MM.1S (cell line): ENCODE measurements at regions not wholly inside any gene's neighbourhood (a gene's known extent, or its start where the extent isn't known, plus 50 kb on each side); places are given as distances from the start of the nearest gene placed in this dataset.

ENCODE experiments used
- DNase-seq: peaks from one replicate; pipeline ENCODE4 v3.0.0-alpha.2; 2015
- H2AFZ ChIP-seq: fragments of 300-600 bp; sonication (generic); 2 replicates; pipeline ENCODE4 v1.6.0; 2016; ENCODE audit warnings: antibody characterized with exemption, low read length
- H3F3A ChIP-seq: fragments of 300-600 bp; sonication (generic); 2 replicates; pipeline ENCODE4 v1.6.1; 2016; ENCODE audit warnings: mild to moderate bottlenecking, antibody characterized with exemption, low read length, moderate library complexity, mixed read lengths; ENCODE audit not compliant: insufficient read depth
- H3K27ac ChIP-seq: fragments of 300-600 bp; sonication (generic); 2 replicates; pipeline ENCODE4 v1.5.1; 2016; ENCODE audit warnings: mild to moderate bottlenecking, low read length
- H3K27me3 ChIP-seq: fragments of 300-600 bp; sonication (generic); replicated peaks from 2 replicates; pipeline ENCODE4 v1.6.0; 2016; ENCODE audit warnings: low read length; ENCODE audit not compliant: insufficient read depth
- H3K36me3 ChIP-seq: fragments of 300-600 bp; sonication (generic); replicated peaks from 2 replicates; pipeline ENCODE4 v1.6.1; 2016; ENCODE audit warnings: mild to moderate bottlenecking, low read length, mixed read lengths; ENCODE audit not compliant: insufficient read depth
- H3K4me1 ChIP-seq: fragments of 300-600 bp; sonication (generic); 2 replicates; pipeline ENCODE4 v1.6.1; 2016; ENCODE audit warnings: low read length, mixed read lengths
- H3K4me2 ChIP-seq: fragments of 300-600 bp; sonication (generic); 2 replicates; pipeline ENCODE4 v1.6.0; 2016; ENCODE audit warnings: low read depth, low read length
- H3K4me3 ChIP-seq: fragments of 300-600 bp; sonication (generic); 2 replicates; pipeline ENCODE4 v1.5.1; 2016; ENCODE audit warnings: low read length, mixed read lengths
- H3K79me2 ChIP-seq: fragments of 300-600 bp; sonication (generic); 2 replicates; pipeline ENCODE4 v1.6.1; 2016; ENCODE audit warnings: mixed run types, low read length, mixed read lengths
- H3K9ac ChIP-seq: fragments of 300-600 bp; sonication (generic); 2 replicates; pipeline ENCODE4 v1.6.1; 2016; ENCODE audit warnings: low read length, mixed read lengths
- H3K9me2 ChIP-seq: fragments of 300-600 bp; sonication (generic); replicated peaks from 2 replicates; pipeline ENCODE4 v1.6.1; 2016; ENCODE audit warnings: mild to moderate bottlenecking, low read length, mixed read lengths; ENCODE audit not compliant: insufficient read depth
- H3K9me3 ChIP-seq: fragments of 300-600 bp; sonication (generic); replicated peaks from 2 replicates; pipeline ENCODE4 v1.6.1; 2016; ENCODE audit warnings: mild to moderate bottlenecking, low read length, mixed read lengths; ENCODE audit not compliant: insufficient read depth
- H4K20me1 ChIP-seq: fragments of 300-600 bp; sonication (generic); 2 replicates; pipeline ENCODE4 v1.6.1; 2016; ENCODE audit warnings: mild to moderate bottlenecking, low read length, moderate library complexity, mixed read lengths; ENCODE audit not compliant: insufficient read depth
- EZH2 ChIP-seq: fragments of 300-600 bp; sonication (generic); optimal IDR thresholded peaks from 2 replicates; pipeline ENCODE3; 2017; ENCODE audit warnings: low read depth, mild to moderate bottlenecking, antibody characterized with exemption, low read length, mixed read lengths
- EZH2phosphoT487 ChIP-seq: fragments of 300-600 bp; sonication (generic); IDR thresholded peaks from 2 replicates; pipeline ENCODE4 v1.6.1; 2018; ENCODE audit warnings: antibody characterized with exemption, low read length
- TF ChIP-seq, protein P1 (sequence below): fragments of 300-600 bp; sonication (generic); IDR thresholded peaks from 2 replicates; pipeline ENCODE4 v1.5.1; 2016; ENCODE audit warnings: antibody characterized with exemption, low read length, mixed read lengths

DNA sequence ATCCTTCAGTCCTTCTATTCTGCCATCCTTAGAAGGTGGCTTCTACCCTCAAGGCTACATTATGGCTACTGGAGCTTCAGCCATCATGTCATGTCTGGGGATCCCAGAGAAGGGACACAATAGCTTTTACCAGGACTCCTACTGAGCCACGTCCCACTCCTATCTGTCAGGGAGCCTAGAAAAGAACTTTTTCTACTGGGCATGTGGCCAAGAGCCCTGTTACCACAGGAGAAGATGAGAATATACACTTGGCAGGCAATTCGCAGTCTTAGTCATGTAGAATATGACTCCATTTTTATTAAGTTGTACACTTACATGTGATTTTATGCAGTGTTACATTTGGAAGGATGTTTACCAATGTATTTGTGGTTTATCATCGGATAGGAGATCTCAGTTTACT, 64.6 kb upstream of the KCNMA1 start:
- no peaks in the 10 kb centered on the region for H3K79me2 ChIP-seq
- no peak overlapping the region for H2AFZ ChIP-seq
- no peaks in the 10 kb centered on the region for H3K4me1 ChIP-seq
- no peak overlapping the region for H3K27ac ChIP-seq
- H3K9me2 ChIP-seq = no peaks in the 10 kb centered on the region
- DNase-seq = no peak
- no peaks in the 10 kb centered on the region for H4K20me1 ChIP-seq
- H3K36me3 ChIP-seq = no peaks in the 10 kb centered on the region
- no peaks in the 10 kb centered on the region for H3K9me3 ChIP-seq
- H3K9ac ChIP-seq = no peak overlapping the region
- no peak overlapping the region for H3K4me3 ChIP-seq
- no peaks in the 10 kb centered on the region for H3F3A ChIP-seq
- TF ChIP-seq EZH2phosphoT487 = no peak
- H3K27me3 ChIP-seq = no peaks in the 10 kb centered on the region
- no peak overlapping the region for H3K4me2 ChIP-seq

DNA sequence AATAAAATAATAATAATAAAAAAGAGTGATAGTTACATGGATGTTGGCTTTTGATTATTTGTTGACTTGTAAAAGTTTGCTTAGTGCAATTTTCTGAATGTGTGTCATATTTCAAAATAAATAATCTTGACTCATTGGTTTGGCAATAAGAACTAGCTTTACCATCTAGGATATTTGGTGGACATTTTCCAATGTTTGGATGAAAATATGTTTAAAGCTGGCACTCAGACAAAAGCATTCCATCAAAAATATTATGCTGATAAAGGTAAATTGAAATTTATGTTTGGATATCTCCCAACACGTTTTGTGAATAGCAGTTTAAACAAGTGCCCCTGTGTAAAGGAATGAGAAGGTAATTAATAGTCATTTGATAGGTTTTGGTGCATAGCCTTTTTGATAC, 62.5 kb upstream of the KCNMA1 start:
- Histone ChIP-seq H4K20me1 (no peaks in the 10 kb centered on the region), H3K27ac (no peak overlapping the region), H3F3A (no peaks in the 10 kb centered on the region), H3K4me3 (no peak overlapping the region), H3K4me2 (no peak overlapping the region), H2AFZ (no peak overlapping the region), H3K4me1 (no peaks in the 10 kb centered on the region), H3K36me3 (no peaks in the 10 kb centered on the region), H3K9ac (no peak overlapping the region), H3K79me2 (no peaks in the 10 kb centered on the region), H3K9me2 (no peaks in the 10 kb centered on the region), H3K9me3 (no peaks in the 10 kb centered on the region), H3K27me3 (no peaks in the 10 kb centered on the region)
- no peak for TF ChIP-seq EZH2
- TF ChIP-seq, protein P1, sequence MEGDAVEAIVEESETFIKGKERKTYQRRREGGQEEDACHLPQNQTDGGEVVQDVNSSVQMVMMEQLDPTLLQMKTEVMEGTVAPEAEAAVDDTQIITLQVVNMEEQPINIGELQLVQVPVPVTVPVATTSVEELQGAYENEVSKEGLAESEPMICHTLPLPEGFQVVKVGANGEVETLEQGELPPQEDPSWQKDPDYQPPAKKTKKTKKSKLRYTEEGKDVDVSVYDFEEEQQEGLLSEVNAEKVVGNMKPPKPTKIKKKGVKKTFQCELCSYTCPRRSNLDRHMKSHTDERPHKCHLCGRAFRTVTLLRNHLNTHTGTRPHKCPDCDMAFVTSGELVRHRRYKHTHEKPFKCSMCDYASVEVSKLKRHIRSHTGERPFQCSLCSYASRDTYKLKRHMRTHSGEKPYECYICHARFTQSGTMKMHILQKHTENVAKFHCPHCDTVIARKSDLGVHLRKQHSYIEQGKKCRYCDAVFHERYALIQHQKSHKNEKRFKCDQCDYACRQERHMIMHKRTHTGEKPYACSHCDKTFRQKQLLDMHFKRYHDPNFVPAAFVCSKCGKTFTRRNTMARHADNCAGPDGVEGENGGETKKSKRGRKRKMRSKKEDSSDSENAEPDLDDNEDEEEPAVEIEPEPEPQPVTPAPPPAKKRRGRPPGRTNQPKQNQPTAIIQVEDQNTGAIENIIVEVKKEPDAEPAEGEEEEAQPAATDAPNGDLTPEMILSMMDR = no peak
- TF ChIP-seq EZH2phosphoT487 = no peak
- DNase-seq = no peak

DNA sequence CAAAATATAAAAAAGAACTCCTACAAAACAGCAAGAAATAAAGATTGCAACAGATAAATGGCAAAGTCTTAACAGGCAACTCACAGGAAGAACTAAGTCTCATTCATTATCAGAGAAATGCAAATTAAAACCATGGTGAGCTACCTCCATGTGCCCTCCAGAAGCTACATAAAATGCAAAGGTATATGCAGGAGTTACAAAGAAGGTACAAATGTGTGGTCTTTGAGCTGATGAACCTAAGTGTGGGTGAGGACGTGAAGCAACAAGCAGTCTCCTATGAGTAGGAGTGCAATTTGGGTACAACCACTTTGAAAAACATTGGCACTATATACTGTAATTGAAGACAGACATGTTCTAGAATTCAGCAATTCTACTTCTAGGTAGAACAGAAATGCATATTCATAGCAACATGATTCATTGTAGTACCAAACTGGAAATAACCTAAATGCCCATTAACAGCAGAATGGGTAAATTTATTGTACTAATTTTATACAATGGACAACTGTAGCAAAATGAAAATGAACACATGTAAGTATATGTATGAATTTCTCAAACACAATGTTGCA, 61.6 kb upstream of the KCNMA1 start:
- Histone ChIP-seq H3F3A (no peaks in the 10 kb centered on the region), H3K9ac (no peak overlapping the region), H3K4me3 (no peak overlapping the region), H3K4me2 (no peak overlapping the region), H3K4me1 (no peaks in the 10 kb centered on the region), H2AFZ (no peak overlapping the region), H3K36me3 (no peaks in the 10 kb centered on the region), H3K27ac (no peak overlapping the region), H4K20me1 (no peaks in the 10 kb centered on the region), H3K79me2 (no peaks in the 10 kb centered on the region), H3K27me3 (no peaks in the 10 kb centered on the region), H3K9me3 (no peaks in the 10 kb centered on the region), H3K9me2 (no peaks in the 10 kb centered on the region)
- no peak for DNase-seq
- no peak for TF ChIP-seq EZH2
- no peak for TF ChIP-seq EZH2phosphoT487
- TF ChIP-seq, protein P1 = no peak

DNA sequence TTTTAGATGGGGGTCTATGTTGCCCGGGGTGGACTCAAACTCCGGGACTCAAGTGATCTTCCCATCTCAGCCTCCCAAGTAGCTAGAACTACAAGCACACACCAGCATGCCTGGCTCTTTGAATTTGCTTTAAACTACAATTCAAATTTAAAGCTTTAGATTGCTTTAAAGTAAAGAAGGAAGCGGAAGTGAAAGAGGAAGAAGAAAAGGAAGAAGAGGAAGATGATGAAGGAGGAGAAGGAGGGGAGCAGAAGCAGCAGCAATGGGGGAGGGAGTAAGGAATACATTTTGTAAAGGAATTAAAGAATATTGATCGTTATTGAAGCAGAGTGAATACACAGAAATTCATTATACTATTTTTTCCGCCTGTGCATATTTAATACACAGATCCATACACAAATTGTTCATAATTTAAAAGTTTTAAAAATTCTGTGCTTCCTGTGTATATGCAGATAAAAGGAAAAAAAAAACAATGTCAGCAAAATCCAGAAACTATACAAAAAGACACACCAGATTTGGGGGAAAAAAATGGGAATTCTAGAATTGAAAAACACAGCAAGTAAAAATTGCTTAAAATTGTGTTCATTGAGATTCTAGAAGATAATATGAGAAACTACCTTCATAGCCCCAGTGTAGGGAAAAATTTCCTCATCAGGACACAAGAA, 60.8 kb upstream of the KCNMA1 start:
- no peaks in the 10 kb centered on the region for H4K20me1 ChIP-seq
- no peaks in the 10 kb centered on the region for H3K27me3 ChIP-seq
- TF ChIP-seq, protein P1 = no peak
- TF ChIP-seq EZH2 (no peak), EZH2phosphoT487 (no peak)
- H3K9me3 ChIP-seq = no peaks in the 10 kb centered on the region
- H3K9ac ChIP-seq = no peak overlapping the region
- H3K9me2 ChIP-seq = no peaks in the 10 kb centered on the region
- H3K79me2 ChIP-seq = no peaks in the 10 kb centered on the region
- H3K4me3 ChIP-seq = no peak overlapping the region
- H3F3A ChIP-seq = no peaks in the 10 kb centered on the region
- H3K27ac ChIP-seq = no peak overlapping the region
- no peak overlapping the region for H2AFZ ChIP-seq
- DNase-seq = no peak
- H3K36me3 ChIP-seq = no peaks in the 10 kb centered on the region
- no peaks in the 10 kb centered on the region for H3K4me1 ChIP-seq
- H3K4me2 ChIP-seq = no peak overlapping the region
